Pancreas (tissue), 10 donors: ENCODE measurements at regions not wholly inside any gene's neighbourhood (a gene's known extent, or its start where the extent isn't known, plus 50 kb on each side); places are given as distances from the start of the nearest gene placed in this dataset.

Source experiments
- ATAC-seq, 4 donors: fragments of 200-7000 bp; cut with Tn5 transposase; one replicate each; pipeline versions ENCODE4 v1.8.0 to v1.9.1; 2020; ENCODE audit warnings: mild to moderate bottlenecking in 4 of 4, moderate library complexity in 4 of 4
- DNase-seq, 6 donors: peaks; one replicate each; pipeline ENCODE4 v3.0.0-alpha.2; 2020
- FAIRE-seq: peaks from 2 replicates; lab custom pipeline; 2012; peaks lifted over from hg19 to GRCh38; lab: Jason Lieb, UNC
- H3K27ac ChIP-seq, 4 donors: fragments of 200-600 bp; sonication (generic); 1 replicate in 3 of 4; 2 replicates in 1 of 4; pipeline versions ENCODE4 v1.5.0 to v1.8.0; 2020
- H3K27me3 ChIP-seq, 4 donors: fragments of 200-600 bp; one replicate each; pipeline ENCODE4 v1.8.0; 2021
- H3K36me3 ChIP-seq, 3 donors: fragments of 200-600 bp; sonication (generic) in 1 of 3; one replicate each; pipeline versions ENCODE4 v1.5.0 to v1.8.0; 2020 to 2021
- H3K4me1 ChIP-seq, 3 donors: fragments of 200-600 bp; one replicate each; pipeline ENCODE4 v1.8.0; 2021
- H3K4me3 ChIP-seq, 4 donors: fragments of 200-600 bp; sonication (generic) in 2 of 4; one replicate each; pipeline versions ENCODE4 v1.5.0 to v1.8.0; 2020 to 2021
- H3K9me3 ChIP-seq, 4 donors: fragments of 200-600 bp; one replicate each; pipeline ENCODE4 v1.8.0; 2021
- CTCF ChIP-seq, 4 donors: fragments of 200-600 bp; sonication (generic) in 3 of 4; IDR thresholded peaks; one replicate each; pipeline versions ENCODE4 v1.5.0 to v1.8.0; 2021; ENCODE audit warnings: antibody characterized with exemption in 4 of 4
- WGBS, 2 donors: extraction: QIAGEN DNeasy Blood & Tissue Kit; methylation state at CpG; one replicate each; pipeline ENCODE4 v1.1.7; 2013; 5-methylcytosine and 5-hydroxymethylcytosine counted together
- intact Hi-C, 3 donors: fragments of 100-400 bp; cut with DNase I; formaldehyde crosslinking; loops; one replicate each; pipeline versions ENCODE4 v1.11.1 to v1.14.2; 2022
- donor health status: healthy with polysubstance abuse.
- donor health status: DM: no; HTN: no; CAD: no; lungs with moderate emphysema.
- donor health status: DM: no; HTN: no; CAD: no.
- donor health status: control.
- donor health status: control.
- donor health status: Bipolar disorder and iron deficiency.
- donor health status: DM: yes; HTN: yes; CAD: no.
- donor health status: DM: no; HTN: no; CAD: no.
- donor health status: DM: no; HTN: no; CAD: no.
- donor health status: DM: yes; HTN: yes; CAD: no.

GRCh38 chr13:21232599-21232998, 56.1 kb downstream of the MRPL57 start:
- Histone ChIP-seq H3K4me1 (no peaks in the 10 kb centered on the region), H3K27ac (no peak overlapping the region), H3K36me3 (no peaks in the 10 kb centered on the region), H3K9me3 (no peaks in the 10 kb centered on the region), H3K27me3 (no peaks in the 10 kb centered on the region), H3K4me3 (no peak overlapping the region)
- no peak for TF ChIP-seq CTCF (IDR thresholded peaks at IDR 0.05)
- FAIRE-seq (no peak), DNase-seq (no peak), ATAC-seq (no peak)
- intact Hi-C loops, result no loop called here
- WGBS, 2 donors, result 53 to 67% methylated on average over 3 of the region's 3 CpGs

GRCh38 chr13:21233086-21233485, 56.6 kb downstream of the MRPL57 start:
- 67 to 69% methylated on average over 3 of the region's 3 CpGs for WGBS, 2 donors
- intact Hi-C loops, result no loop called here
- Histone ChIP-seq H3K9me3 (no peaks in the 10 kb centered on the region), H3K36me3 (no peaks in the 10 kb centered on the region), H3K27ac (no peak overlapping the region), H3K27me3 (no peaks in the 10 kb centered on the region), H3K4me3 (no peak overlapping the region), H3K4me1 (no peaks in the 10 kb centered on the region)
- FAIRE-seq (no peak), DNase-seq (no peak), ATAC-seq (no peak)
- no peak for TF ChIP-seq CTCF (IDR thresholded peaks at IDR 0.05)

- no peak overlapping the region for H3K27ac ChIP-seq
- no peak for FAIRE-seq
These were observed 58.1 kb downstream of the MRPL57 start for GRCh38 chr13:21234526-21234925.

GRCh38 chr13:21235174-21235573, 58.7 kb downstream of the MRPL57 start:
- H3K36me3 ChIP-seq, result no peaks in the 10 kb centered on the region
- H3K27ac ChIP-seq, result no peak overlapping the region
- no peaks in the 10 kb centered on the region for H3K27me3 ChIP-seq
- H3K9me3 ChIP-seq, result no peaks in the 10 kb centered on the region
- intact Hi-C loops, result no loop called here
- TF ChIP-seq CTCF (IDR thresholded peaks at IDR 0.05), result no peak
- H3K4me3 ChIP-seq, result no peak overlapping the region
- no peak for FAIRE-seq
- ATAC-seq, result no peak
- DNase-seq, result no peak
- H3K4me1 ChIP-seq, result no peaks in the 10 kb centered on the region
- WGBS, 2 donors, result 73 to 74% methylated on average over 12 of the region's 12 CpGs

More at GRCh38 chr13:21234526-21234925, 58.1 kb downstream of the MRPL57 start:
- H3K4me3 ChIP-seq, result no peak overlapping the region
- TF ChIP-seq CTCF (IDR thresholded peaks at IDR 0.05), result no peak
- intact Hi-C loops, result no loop called here
- no peaks in the 10 kb centered on the region for H3K9me3 ChIP-seq
- H3K27me3 ChIP-seq, result no peaks in the 10 kb centered on the region
- no peak for ATAC-seq
- no peaks in the 10 kb centered on the region for H3K36me3 ChIP-seq
- H3K4me1 ChIP-seq, result no peaks in the 10 kb centered on the region
- WGBS, 2 donors, result 25 to 30% methylated on average over 8 of the region's 8 CpGs
- DNase-seq, result no peak

- TF ChIP-seq CTCF (IDR thresholded peaks at IDR 0.05), result no peak
- DNase-seq, result no peak
- 65 to 75% methylated on average over 9 of the region's 9 CpGs for WGBS, 2 donors
- ATAC-seq, result no peak
- no peaks in the 10 kb centered on the region for H3K9me3 ChIP-seq
- intact Hi-C loops, result no loop called here
- H3K36me3 ChIP-seq, result no peaks in the 10 kb centered on the region
- H3K4me1 ChIP-seq, result no peaks in the 10 kb centered on the region
- H3K4me3 ChIP-seq, result no peak overlapping the region
- no peak overlapping the region for H3K27ac ChIP-seq
- H3K27me3 ChIP-seq, result no peaks in the 10 kb centered on the region
- no peak for FAIRE-seq
These were observed 60.6 kb downstream of the MRPL57 start for GRCh38 chr13:21237081-21237480.
